HG02678 (cell line): ENCODE measurements at regions not wholly inside any gene's neighbourhood (a gene's known extent, or its start where the extent isn't known, plus 50 kb on each side); places are given as distances from the start of the nearest gene placed in this dataset.
"Not testable (repeated sequence)": the region's sequence is repeated elsewhere in the genome, so short reads cannot be mapped to it uniquely, and the experiment has no call there.

ENCODE experiments used
- ATAC-seq: cut with Tn5 transposase; IDR thresholded peaks from one replicate; pipeline ENCODE4 v1.9.1; 2021; ENCODE audit warnings: mild to moderate bottlenecking, moderate library complexity; ENCODE audit not compliant: unreplicated experiment

GRCh38 chr11:128172046-128172878 is 415.1 kb downstream of the ETS1 start:
- peak; percentile 71 for ATAC-seq

GRCh38 chr11:128171506-128171905 is 415.9 kb downstream of the ETS1 start:
- no peak for ATAC-seq

- ATAC-seq = no peak
Measured at GRCh38 chr11:128165572-128165971, 421.8 kb downstream of the ETS1 start.

GRCh38 chr11:128164080-128164741 is 423.1 kb downstream of the ETS1 start:
- ATAC-seq = no peak

GRCh38 chr11:128161994-128162393 is 425.4 kb downstream of the ETS1 start:
- no peak for ATAC-seq

- no peak for ATAC-seq
Measured at GRCh38 chr11:128161436-128161835, 425.9 kb downstream of the ETS1 start.

GRCh38 chr11:128158860-128159259 is 428.5 kb downstream of the ETS1 start:
- no peak for ATAC-seq

- ATAC-seq = peak; percentile 86
Measured at GRCh38 chr11:128157423-128158298, 429.7 kb downstream of the ETS1 start.

- ATAC-seq = no peak
Measured at GRCh38 chr11:128156486-128156885, 430.9 kb downstream of the ETS1 start.

- ATAC-seq = no peak
Measured at GRCh38 chr11:128155590-128155989, 431.8 kb downstream of the ETS1 start.

- no peak for ATAC-seq
Measured at GRCh38 chr11:128153697-128154048, 433.7 kb downstream of the ETS1 start.

GRCh38 chr11:128152796-128153696 is 434.3 kb downstream of the ETS1 start:
- ATAC-seq = no peak

GRCh38 chr11:128151780-128152179 is 435.6 kb downstream of the ETS1 start:
- no peak for ATAC-seq

- no peak for ATAC-seq
Measured at GRCh38 chr11:128151338-128151737, 436.0 kb downstream of the ETS1 start.

GRCh38 chr11:128148208-128148607 is 439.1 kb downstream of the ETS1 start:
- no peak for ATAC-seq

- no peak for ATAC-seq
Measured at GRCh38 chr11:128146926-128147605, 440.3 kb downstream of the ETS1 start.

GRCh38 chr11:128140293-128140692 is 447.1 kb downstream of the ETS1 start:
- not testable (repeated sequence) for ATAC-seq

- no peak for ATAC-seq
Measured at GRCh38 chr11:128135451-128135850, 451.9 kb downstream of the ETS1 start.

- ATAC-seq = no peak
Measured at GRCh38 chr11:128133501-128133900, 453.9 kb downstream of the ETS1 start.

- no peak for ATAC-seq
Measured at GRCh38 chr11:128130052-128130451, 457.3 kb downstream of the ETS1 start.
